Calu3 (cell line): ENCODE measurements at regions not wholly inside any gene's neighbourhood (a gene's known extent, or its start where the extent isn't known, plus 50 kb on each side); places are given as distances from the start of the nearest gene placed in this dataset.

Experiments used
- BruUV-seq: library from RNA; stranded (reverse); fragments of 400-500 nt; replicated peaks from 2 replicates; lab custom pipeline; 2021; lab: Mats Ljungman, UMichigan
- CTCF ChIA-PET: fragments of 300-600 bp; sonication (Branson Sonifier 250); formaldehyde crosslinking; loops from one replicate; lab custom pipeline; 2022; ENCODE audit warnings: antibody characterized with exemption; lab: Charles Lee
- DNase-seq: peaks from one replicate; pipeline ENCODE4 v3.0.0; 2022
- H3K27ac Mint-ChIP-seq: one replicate; pipeline ENCODE4 v1.8.0; 2022; ENCODE audit warnings: mixed read lengths; ENCODE audit not compliant: unreplicated experiment
- H3K27me3 Mint-ChIP-seq: one replicate; pipeline ENCODE4 v1.8.0; 2022; ENCODE audit warnings: mixed read lengths; ENCODE audit not compliant: unreplicated experiment
- H3K36me3 Mint-ChIP-seq: one replicate; pipeline ENCODE4 v1.8.0; 2022; ENCODE audit warnings: mild to moderate bottlenecking, moderate library complexity, mixed read lengths; ENCODE audit not compliant: insufficient read depth, unreplicated experiment
- H3K4me1 Mint-ChIP-seq: one replicate; pipeline ENCODE4 v1.8.0; 2022; ENCODE audit warnings: mild to moderate bottlenecking, low read depth, mixed read lengths; ENCODE audit not compliant: unreplicated experiment
- H3K4me3 Mint-ChIP-seq: one replicate; pipeline ENCODE4 v1.8.0; 2022; ENCODE audit warnings: mild to moderate bottlenecking, low read depth, moderate library complexity, mixed read lengths; ENCODE audit not compliant: unreplicated experiment
- H3K9me3 Mint-ChIP-seq: one replicate; pipeline ENCODE4 v1.8.0; 2022; ENCODE audit warnings: low read depth, mixed read lengths; ENCODE audit not compliant: unreplicated experiment
- CTCF ChIP-seq: fragments of 200-600 bp; IDR thresholded peaks from one replicate; pipeline ENCODE4 v1.8.0; 2022; ENCODE audit warnings: antibody characterized with exemption; ENCODE audit not compliant: unreplicated experiment
- intact Hi-C: fragments of 100-400 bp; cut with micrococcal nuclease; formaldehyde crosslinking; loops from one replicate; pipeline ENCODE4 v1.10.0; 2022; ENCODE audit not compliant: unreplicated experiment

GRCh38 chr12:89038831-89039512, 313.3 kb downstream of the DUSP6 start:
- H3K9me3 Mint-ChIP-seq = peaks cover 5% of the 10 kb centered on the region
- intact Hi-C loops = no loop called here
- H3K36me3 Mint-ChIP-seq = no peaks in the 10 kb centered on the region
- no TSS peak for BruUV-seq
- H3K27me3 Mint-ChIP-seq = no peaks in the 10 kb centered on the region
- TF ChIP-seq CTCF = no peak
- H3K27ac Mint-ChIP-seq = no peak overlapping the region
- no peaks in the 10 kb centered on the region for H3K4me1 Mint-ChIP-seq
- CTCF ChIA-PET = interaction anchor here (0.6 kb wide), 1 partner anchor 508 kb away, joined by 3 read pairs; no protein-coding TSS in a partner anchor
- H3K4me3 Mint-ChIP-seq = no peak overlapping the region
- DNase-seq = no peak

- Mint-ChIP-seq H3K4me3 (no peak overlapping the region), H3K4me1 (no peaks in the 10 kb centered on the region), H3K27me3 (no peaks in the 10 kb centered on the region), H3K9me3 (no peaks in the 10 kb centered on the region), H3K27ac (no peak overlapping the region), H3K36me3 (no peaks in the 10 kb centered on the region)
- intact Hi-C loops = no loop called here
- no peak for DNase-seq
- CTCF ChIA-PET = interaction anchor here (0.5 to 0.6 kb wide), 2 partner anchors 361 to 440 kb away, joined by 3 to 4 read pairs; no protein-coding TSS in a partner anchor
- BruUV-seq = no TSS peak
- TF ChIP-seq CTCF = no peak
These were observed 319.2 kb downstream of the DUSP6 start for GRCh38 chr12:89033062-89033461.

- H3K9me3 Mint-ChIP-seq = no peaks in the 10 kb centered on the region
- DNase-seq = no peak
- TF ChIP-seq CTCF = no peak
- BruUV-seq = no TSS peak
- H3K36me3 Mint-ChIP-seq = no peaks in the 10 kb centered on the region
- H3K4me3 Mint-ChIP-seq = no peak overlapping the region
- no peaks in the 10 kb centered on the region for H3K4me1 Mint-ChIP-seq
- intact Hi-C loops = no loop called here
- H3K27ac Mint-ChIP-seq = no peak overlapping the region
- CTCF ChIA-PET = interaction anchor here (0.5 kb wide), 1 partner anchor 8 kb away, joined by 3 read pairs; no protein-coding TSS in a partner anchor
- H3K27me3 Mint-ChIP-seq = no peaks in the 10 kb centered on the region
These were observed 322.3 kb downstream of the DUSP6 start for GRCh38 chr12:89029961-89030360.

- Mint-ChIP-seq H3K4me3 (no peak overlapping the region), H3K27me3 (no peaks in the 10 kb centered on the region), H3K36me3 (no peaks in the 10 kb centered on the region), H3K27ac (no peak overlapping the region), H3K4me1 (no peaks in the 10 kb centered on the region), H3K9me3 (no peaks in the 10 kb centered on the region)
- CTCF ChIA-PET = no interaction called here
- intact Hi-C loops = no loop called here
- TF ChIP-seq CTCF = no peak
- no TSS peak for BruUV-seq
- DNase-seq = no peak
These were observed 327.7 kb downstream of the DUSP6 start for GRCh38 chr12:89024580-89024979.
